Epithelial cell of proximal tubule (primary cell): ENCODE measurements at regions not wholly inside any gene's neighbourhood (a gene's known extent, or its start where the extent isn't known, plus 50 kb on each side); places are given as distances from the start of the nearest gene placed in this dataset.
"Not testable (repeated sequence)": the region's sequence is repeated elsewhere in the genome, so short reads cannot be mapped to it uniquely, and the experiment has no call there.

Source experiments
- DNase-seq: peaks from one replicate; pipeline ENCODE4 v3.0.0-alpha.2; 2011; ENCODE audit warnings: low read depth
- H3K4me3 ChIP-seq: 2 replicates; pipeline ENCODE4 v1.5.1; 2011; ENCODE audit warnings: low read depth, mild to moderate bottlenecking, low read length
- TF ChIP-seq, protein P1 (sequence below): conservative IDR thresholded peaks from 2 replicates; pipeline ENCODE4 v1.5.1; 2012; ENCODE audit warnings: low read depth, mild to moderate bottlenecking, low read length

GRCh38 chr2:103386872-103387271 lies 625.0 kb downstream of the TMEM182 start:
- no peak for DNase-seq
- no peak overlapping the region for H3K4me3 ChIP-seq
- TF ChIP-seq, protein P1, sequence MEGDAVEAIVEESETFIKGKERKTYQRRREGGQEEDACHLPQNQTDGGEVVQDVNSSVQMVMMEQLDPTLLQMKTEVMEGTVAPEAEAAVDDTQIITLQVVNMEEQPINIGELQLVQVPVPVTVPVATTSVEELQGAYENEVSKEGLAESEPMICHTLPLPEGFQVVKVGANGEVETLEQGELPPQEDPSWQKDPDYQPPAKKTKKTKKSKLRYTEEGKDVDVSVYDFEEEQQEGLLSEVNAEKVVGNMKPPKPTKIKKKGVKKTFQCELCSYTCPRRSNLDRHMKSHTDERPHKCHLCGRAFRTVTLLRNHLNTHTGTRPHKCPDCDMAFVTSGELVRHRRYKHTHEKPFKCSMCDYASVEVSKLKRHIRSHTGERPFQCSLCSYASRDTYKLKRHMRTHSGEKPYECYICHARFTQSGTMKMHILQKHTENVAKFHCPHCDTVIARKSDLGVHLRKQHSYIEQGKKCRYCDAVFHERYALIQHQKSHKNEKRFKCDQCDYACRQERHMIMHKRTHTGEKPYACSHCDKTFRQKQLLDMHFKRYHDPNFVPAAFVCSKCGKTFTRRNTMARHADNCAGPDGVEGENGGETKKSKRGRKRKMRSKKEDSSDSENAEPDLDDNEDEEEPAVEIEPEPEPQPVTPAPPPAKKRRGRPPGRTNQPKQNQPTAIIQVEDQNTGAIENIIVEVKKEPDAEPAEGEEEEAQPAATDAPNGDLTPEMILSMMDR, result no peak

GRCh38 chr2:103387888-103388287 lies 626.1 kb downstream of the TMEM182 start:
- H3K4me3 ChIP-seq, result no peak overlapping the region
- TF ChIP-seq, protein P1, result no peak
- DNase-seq, result no peak

GRCh38 chr2:103396152-103396551 lies 634.3 kb downstream of the TMEM182 start:
- TF ChIP-seq, protein P1, result no peak
- DNase-seq, result no peak
- no peak overlapping the region for H3K4me3 ChIP-seq

DNA sequence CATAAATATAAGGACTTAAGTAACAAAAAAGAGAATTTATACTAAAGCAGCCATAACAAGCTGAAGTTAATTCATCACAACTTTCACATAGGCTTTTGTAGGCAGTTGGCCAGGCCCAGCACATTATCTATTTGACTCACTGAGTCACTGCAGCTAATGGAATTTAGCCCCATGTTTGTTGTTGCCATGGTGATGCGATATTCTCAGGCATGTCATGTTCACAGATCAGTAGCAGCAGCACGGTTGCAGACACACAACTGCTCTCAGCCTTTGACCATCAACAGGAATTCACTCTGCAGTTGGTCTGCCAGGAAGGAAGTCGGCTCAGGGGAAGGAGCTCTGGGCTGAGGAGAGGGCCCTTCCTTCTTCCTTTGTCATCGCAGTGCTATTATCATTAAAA lies 639.8 kb downstream of the TMEM182 start:
- TF ChIP-seq, protein P1, result no peak
- peak; percentile 92 for DNase-seq
- H3K4me3 ChIP-seq, result no peak overlapping the region

DNA sequence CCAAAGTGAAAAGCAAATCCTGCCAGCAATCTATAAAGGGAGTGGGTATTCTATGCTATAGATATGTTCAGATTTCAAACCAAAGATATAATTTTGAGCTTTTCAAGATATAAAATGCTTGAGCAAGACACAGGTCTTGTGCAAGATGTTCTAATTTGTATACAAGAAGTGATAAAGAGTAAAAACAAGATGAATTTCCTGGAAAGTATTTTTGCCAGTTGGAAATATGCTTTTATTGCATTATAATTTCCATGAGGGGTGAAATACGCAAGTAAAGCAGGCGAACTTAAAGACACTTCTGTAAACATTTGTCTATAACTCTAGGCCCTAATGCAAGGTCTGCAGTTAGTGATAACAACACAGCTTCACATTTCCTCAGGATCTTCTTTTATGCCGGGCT lies 640.5 kb downstream of the TMEM182 start:
- no peak for DNase-seq
- no peak overlapping the region for H3K4me3 ChIP-seq
- TF ChIP-seq, protein P1, result no peak

GRCh38 chr2:103402944-103403343 lies 641.1 kb downstream of the TMEM182 start:
- TF ChIP-seq, protein P1, result no peak
- no peak overlapping the region for H3K4me3 ChIP-seq
- DNase-seq, result no peak

DNA sequence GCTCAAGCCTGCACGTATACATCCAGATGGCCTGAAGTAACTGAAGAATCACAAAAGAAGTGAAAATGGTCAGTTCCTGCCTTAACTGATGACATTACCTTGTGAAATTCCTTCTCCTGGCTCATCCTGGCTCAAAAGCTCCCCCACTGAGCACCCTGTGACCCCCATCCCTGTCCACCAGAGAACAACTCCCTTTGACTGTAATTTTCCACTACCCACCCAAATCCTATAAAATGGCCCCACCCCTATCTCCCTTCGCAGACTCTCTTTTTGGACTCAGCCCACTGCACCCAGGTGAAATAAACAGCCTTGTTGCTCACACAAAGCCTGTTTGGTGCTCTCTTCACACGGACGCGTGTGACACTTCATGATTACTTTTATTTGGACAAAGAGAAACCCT lies 641.6 kb downstream of the TMEM182 start:
- not testable (repeated sequence) for H3K4me3 ChIP-seq

GRCh38 chr2:103410221-103410620 lies 648.4 kb downstream of the TMEM182 start:
- DNase-seq, result no peak
- TF ChIP-seq, protein P1, result no peak
- H3K4me3 ChIP-seq, result no peak overlapping the region

More for the DNA sequence above, 641.6 kb downstream of the TMEM182 start:
- DNase-seq, result not testable (repeated sequence)
